ENCODE measurements at regions not wholly inside any gene's neighbourhood (a gene's known extent, or its start where the extent isn't known, plus 50 kb on each side); places are given as distances from the start of the nearest gene placed in this dataset.

DNA sequence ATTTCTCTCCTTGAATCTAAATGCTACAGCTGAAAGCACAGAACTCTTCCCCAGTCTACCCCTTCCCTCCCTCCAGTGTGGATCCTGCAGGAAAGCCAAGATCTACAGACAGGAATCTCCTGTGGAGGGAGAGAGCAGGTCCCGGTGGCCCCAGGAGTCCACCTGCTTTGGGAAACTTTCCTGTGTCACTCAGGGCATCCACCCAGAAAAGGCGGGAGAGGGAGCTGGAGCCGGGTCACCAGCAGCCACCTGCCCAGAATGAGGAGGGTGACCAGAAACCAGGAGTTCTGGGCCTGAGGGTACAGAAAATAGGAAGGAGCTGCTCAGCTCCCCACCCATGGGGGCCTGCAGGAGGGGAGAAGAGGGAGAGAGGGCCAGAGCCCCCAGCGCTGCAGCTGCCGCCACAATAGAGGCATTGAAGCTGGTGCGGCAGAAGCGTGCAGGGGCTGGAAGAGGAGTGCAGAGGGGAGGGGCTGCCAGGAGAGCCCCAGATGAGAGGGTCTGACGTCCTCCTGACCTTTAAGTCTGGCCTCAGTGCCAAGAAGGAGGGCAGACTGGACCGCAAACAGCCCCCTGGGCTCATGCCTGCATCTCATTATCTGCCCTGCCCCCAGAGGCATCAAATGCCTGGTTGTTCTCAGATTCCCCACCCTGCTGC is 56.3 kb upstream of the TMEM72 start:
- H3K36me3 ChIP-seq, result no peaks in the 10 kb centered on the region
- no peak overlapping the region for H3K4me3 ChIP-seq
- no peaks in the 10 kb centered on the region for H3K9me3 ChIP-seq
- H3K27me3 ChIP-seq (replicated peaks; ENCODE audit: insufficient read depth), result no peaks in the 10 kb centered on the region
- DNase-seq (ENCODE audit: low spot score), result no peak
- TF ChIP-seq POLR2A (IDR thresholded peaks at IDR 0.05) (no peak), POLR2AphosphoS5 (IDR thresholded peaks at IDR 0.05) (no peak)
- TF ChIP-seq, protein P1, sequence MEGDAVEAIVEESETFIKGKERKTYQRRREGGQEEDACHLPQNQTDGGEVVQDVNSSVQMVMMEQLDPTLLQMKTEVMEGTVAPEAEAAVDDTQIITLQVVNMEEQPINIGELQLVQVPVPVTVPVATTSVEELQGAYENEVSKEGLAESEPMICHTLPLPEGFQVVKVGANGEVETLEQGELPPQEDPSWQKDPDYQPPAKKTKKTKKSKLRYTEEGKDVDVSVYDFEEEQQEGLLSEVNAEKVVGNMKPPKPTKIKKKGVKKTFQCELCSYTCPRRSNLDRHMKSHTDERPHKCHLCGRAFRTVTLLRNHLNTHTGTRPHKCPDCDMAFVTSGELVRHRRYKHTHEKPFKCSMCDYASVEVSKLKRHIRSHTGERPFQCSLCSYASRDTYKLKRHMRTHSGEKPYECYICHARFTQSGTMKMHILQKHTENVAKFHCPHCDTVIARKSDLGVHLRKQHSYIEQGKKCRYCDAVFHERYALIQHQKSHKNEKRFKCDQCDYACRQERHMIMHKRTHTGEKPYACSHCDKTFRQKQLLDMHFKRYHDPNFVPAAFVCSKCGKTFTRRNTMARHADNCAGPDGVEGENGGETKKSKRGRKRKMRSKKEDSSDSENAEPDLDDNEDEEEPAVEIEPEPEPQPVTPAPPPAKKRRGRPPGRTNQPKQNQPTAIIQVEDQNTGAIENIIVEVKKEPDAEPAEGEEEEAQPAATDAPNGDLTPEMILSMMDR (IDR thresholded peaks at IDR 0.05), result no peak
- intact Hi-C loops (cut with DNase I), result loop anchor here (5.0 to 10.0 kb wide), 2 partner anchors 180 to 1163 kb away; no protein-coding TSS in a partner anchor
- H3K27ac ChIP-seq, result no peak overlapping the region
- 59% methylated on average over 9 of the region's 9 CpGs for WGBS
- no peaks in the 10 kb centered on the region for H3K4me1 ChIP-seq (replicated peaks)

DNA sequence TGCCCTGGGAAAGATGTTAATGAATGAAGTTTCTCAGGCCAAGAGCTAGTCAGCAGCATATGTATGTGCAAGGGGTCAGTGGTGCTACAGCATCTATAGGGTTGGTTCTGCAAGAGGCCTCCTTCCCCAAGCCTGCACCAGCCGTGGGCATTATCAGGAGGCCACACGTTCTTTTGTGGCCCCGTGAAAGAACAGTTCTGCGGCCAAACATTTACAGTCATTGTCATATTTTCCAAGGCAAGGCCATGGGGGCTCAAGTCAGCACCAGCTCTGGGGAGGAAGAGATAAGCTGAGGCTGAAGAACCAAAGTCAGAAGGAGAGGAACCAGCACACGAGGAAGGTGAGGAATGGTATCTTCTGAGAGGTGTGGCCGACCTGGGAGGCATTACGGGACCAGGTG is 54.4 kb upstream of the TMEM72 start:
- Histone ChIP-seq H3K4me3 (no peak overlapping the region), H3K36me3 (no peaks in the 10 kb centered on the region), H3K4me1 (replicated peaks) (no peaks in the 10 kb centered on the region), H3K27me3 (replicated peaks; ENCODE audit: insufficient read depth) (no peaks in the 10 kb centered on the region), H3K27ac (no peak overlapping the region), H3K9me3 (no peaks in the 10 kb centered on the region)
- intact Hi-C loops (cut with DNase I), result loop anchor here (5.0 to 10.0 kb wide), 2 partner anchors 182 to 1164 kb away; no protein-coding TSS in a partner anchor
- DNase-seq (ENCODE audit: low spot score), result no peak
- 96% methylated on average over 7 of the region's 7 CpGs for WGBS
- TF ChIP-seq, protein P1 (IDR thresholded peaks at IDR 0.05), result no peak
- no peak for TF ChIP-seq POLR2AphosphoS5 (IDR thresholded peaks at IDR 0.05)
- no peak for TF ChIP-seq POLR2A (IDR thresholded peaks at IDR 0.05)

DNA sequence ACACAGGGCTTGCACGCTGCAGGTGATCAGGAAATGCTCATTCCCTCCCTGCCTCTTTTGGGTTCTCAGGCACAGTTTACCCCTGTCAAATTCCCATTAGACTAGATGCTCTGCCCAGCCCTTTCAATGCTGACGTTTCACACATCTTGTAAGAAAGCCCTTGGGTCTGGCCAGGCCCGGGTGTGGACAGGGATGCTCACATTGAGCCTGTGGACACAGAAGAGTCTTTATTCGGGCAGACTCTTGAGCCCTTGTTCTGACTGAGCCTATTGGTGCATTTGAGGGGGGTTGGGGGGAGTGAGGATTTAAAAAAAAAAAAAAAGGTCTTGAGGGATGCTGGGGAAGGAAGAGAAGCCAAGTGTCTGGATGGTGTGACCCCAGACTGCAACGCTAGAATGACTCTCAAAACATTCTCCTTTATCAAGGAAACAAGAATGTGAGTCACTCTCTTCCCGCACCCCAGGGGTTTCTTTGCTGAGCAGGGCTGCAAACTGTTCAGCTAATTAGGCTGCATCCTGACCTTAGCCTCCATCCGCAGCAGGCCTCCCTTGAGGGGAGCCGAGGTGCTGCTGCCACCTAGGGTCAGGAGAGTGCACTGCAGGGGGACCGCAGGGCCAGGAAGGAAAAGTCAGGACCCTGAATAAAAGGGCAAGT is 53.6 kb upstream of the TMEM72 start:
- no peaks in the 10 kb centered on the region for H3K36me3 ChIP-seq
- DNase-seq (ENCODE audit: low spot score), result no peak
- H3K9me3 ChIP-seq, result no peaks in the 10 kb centered on the region
- intact Hi-C loops (cut with DNase I), result loop anchor here (5.0 to 10.0 kb wide), 2 partner anchors 183 to 1165 kb away; no protein-coding TSS in a partner anchor
- 54% methylated on average over 9 of the region's 9 CpGs for WGBS
- TF ChIP-seq, protein P1 (IDR thresholded peaks at IDR 0.05), result peak; percentile 78 to 93 (median 86)
- no peak for TF ChIP-seq POLR2AphosphoS5 (IDR thresholded peaks at IDR 0.05)
- H3K4me1 ChIP-seq (replicated peaks), result no peaks in the 10 kb centered on the region
- H3K27me3 ChIP-seq (replicated peaks; ENCODE audit: insufficient read depth), result no peaks in the 10 kb centered on the region
- H3K4me3 ChIP-seq, result no peak overlapping the region
- H3K27ac ChIP-seq, result no peak overlapping the region

DNA sequence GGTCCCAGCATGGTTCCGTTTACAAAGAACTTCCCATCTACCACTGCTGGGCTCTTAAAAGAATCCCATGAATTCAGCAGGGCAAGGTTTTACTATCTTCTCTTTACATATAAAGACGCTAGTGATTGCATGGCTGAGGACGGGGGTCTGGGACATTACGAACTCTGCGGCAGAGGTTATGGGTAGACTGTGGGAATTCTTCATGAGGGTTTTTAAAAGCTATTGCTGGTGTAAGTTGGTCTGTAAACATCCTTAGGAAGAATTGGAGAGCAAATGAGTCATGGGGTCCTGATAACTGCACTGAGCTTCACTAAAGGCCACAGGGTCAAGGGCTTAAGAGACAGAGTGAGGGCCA is 53.1 kb upstream of the TMEM72 start:
- WGBS, result 78% methylated on average over 5 of the region's 5 CpGs
- intact Hi-C loops (cut with DNase I), result loop anchor here (5.0 to 10.0 kb wide), 2 partner anchors 183 to 1166 kb away; no protein-coding TSS in a partner anchor

More for the DNA sequence above, 53.1 kb upstream of the TMEM72 start:
- TF ChIP-seq POLR2AphosphoS5 (IDR thresholded peaks at IDR 0.05) (no peak), POLR2A (IDR thresholded peaks at IDR 0.05) (no peak)
- TF ChIP-seq, protein P1 (IDR thresholded peaks at IDR 0.05), result no peak
- H3K36me3 ChIP-seq, result no peaks in the 10 kb centered on the region
- H3K27ac ChIP-seq, result no peak overlapping the region
- H3K4me3 ChIP-seq, result no peak overlapping the region
- H3K4me1 ChIP-seq (replicated peaks), result no peaks in the 10 kb centered on the region
- H3K27me3 ChIP-seq (replicated peaks; ENCODE audit: insufficient read depth), result no peaks in the 10 kb centered on the region
- H3K9me3 ChIP-seq, result no peaks in the 10 kb centered on the region
- no peak for DNase-seq (ENCODE audit: low spot score)

All from prostate gland (tissue), 2 donors.